Endothelial cell of umbilical vein (primary cell): ENCODE measurements at regions not wholly inside any gene's neighbourhood (a gene's known extent, or its start where the extent isn't known, plus 50 kb on each side); places are given as distances from the start of the nearest gene placed in this dataset.

Source experiments
- BruUV-seq: library from RNA; stranded (reverse); fragments of 400-500 nt; replicated peaks from 2 replicates; lab custom pipeline; 2021; lab: Mats Ljungman, UMichigan
- CTCF ChIA-PET: fragments of 300-600, 350-600 bp; sonication (Branson Sonifier 250); formaldehyde crosslinking; loops from one replicate; lab custom pipeline; 2021; ENCODE audit warnings: antibody characterized with exemption, inconsistent platforms; lab: Charles Lee
- POLR2A ChIA-PET: fragments of 300-600, 350-600 bp; sonication (Branson Sonifier 250); formaldehyde crosslinking; loops from one replicate; lab custom pipeline; 2021; ENCODE audit warnings: antibody characterized with exemption, inconsistent platforms; lab: Charles Lee
- DNase-seq: peaks from one replicate; pipeline ENCODE4 v3.0.0-alpha.2; 2011; ENCODE audit warnings: low read depth, low spot score
- FAIRE-seq: peaks from 2 replicates; lab custom pipeline; 2011; peaks lifted over from hg19 to GRCh38; lab: Jason Lieb, UNC
- H2AFZ ChIP-seq: 2 replicates; pipeline ENCODE4 v1.6.0; 2012; ENCODE audit warnings: low read depth, low read length, control low read depth, inconsistent platforms
- H3K27ac ChIP-seq: 2 replicates; pipeline ENCODE4 v1.5.1; 2011; ENCODE audit warnings: low read depth, mild to moderate bottlenecking, control low read depth, low read length, moderate library complexity; ENCODE audit not compliant: insufficient read depth
- H3K27me3 ChIP-seq, 2 experiments: 2 replicates each; pipeline versions ENCODE4 v1.6.0 to v1.6.1; 2011; ENCODE audit warnings: low read length in 2 of 2, mixed read lengths in 1 of 2; ENCODE audit not compliant: control insufficient read depth in 2 of 2, insufficient read depth in 2 of 2
- H3K36me3 ChIP-seq, 2 experiments: 2 replicates in 1 of 2; 3 replicates in 1 of 2; pipeline ENCODE4 v1.5.1; 2011; ENCODE audit warnings: low read length in 2 of 2, mild to moderate bottlenecking in 1 of 2, moderate library complexity in 1 of 2; ENCODE audit not compliant: control insufficient read depth in 2 of 2, insufficient read depth in 2 of 2; ENCODE audit errors: extremely low read depth in 1 of 2
- H3K4me1 ChIP-seq: 3 replicates; pipeline ENCODE4 v1.5.1; 2011; ENCODE audit warnings: mild to moderate bottlenecking, low read length; ENCODE audit not compliant: control insufficient read depth, insufficient read depth; ENCODE audit errors: extremely low read depth
- H3K4me2 ChIP-seq: 2 replicates; pipeline ENCODE4 v1.6.1; 2011; ENCODE audit warnings: low read length, control low read depth, mixed read lengths; ENCODE audit not compliant: insufficient read depth
- H3K4me3 ChIP-seq, 3 experiments: fragments of 200-600 bp in 1 of 3; sonication (generic), shearing (Covaris generic) in 1 of 3; replicated peaks in 1 of 3; 2 replicates each; pipeline ENCODE4 v1.5.1; 2011 to 2016; ENCODE audit warnings: control low read depth in 3 of 3, low read length in 3 of 3, mild to moderate bottlenecking in 2 of 3, inconsistent platforms in 1 of 3, low read depth in 1 of 3, moderate library complexity in 1 of 3; ENCODE audit not compliant: insufficient read depth in 1 of 3
- H3K79me2 ChIP-seq: 2 replicates; pipeline ENCODE4 v1.6.0; 2012; ENCODE audit warnings: low read length, inconsistent platforms; ENCODE audit not compliant: control insufficient read depth, insufficient read depth
- H3K9ac ChIP-seq: replicated peaks from 2 replicates; pipeline ENCODE3; 2011; ENCODE audit warnings: low read length, control low read depth; ENCODE audit not compliant: insufficient read depth; ENCODE audit errors: extremely low read depth
- H3K9me1 ChIP-seq: replicated peaks from 3 replicates; pipeline ENCODE4 v1.6.0; 2011; ENCODE audit warnings: mild to moderate bottlenecking, low read length; ENCODE audit not compliant: control insufficient read depth, insufficient read depth; ENCODE audit errors: extremely low read depth
- H3K9me3 ChIP-seq: replicated peaks from 2 replicates; pipeline ENCODE4 v1.5.1; 2012; ENCODE audit warnings: low read length, inconsistent platforms; ENCODE audit not compliant: control insufficient read depth, insufficient read depth
- H4K20me1 ChIP-seq: replicated peaks from 2 replicates; pipeline ENCODE3; 2011; ENCODE audit warnings: mild to moderate bottlenecking, low read length; ENCODE audit not compliant: control insufficient read depth, insufficient read depth; ENCODE audit errors: extremely low read depth
- CTCF ChIP-seq, 2 donors: IDR thresholded peaks; 1 replicate in 1 of 2; 2 replicates in 1 of 2; pipeline ENCODE4 v1.5.1; 2011; ENCODE audit warnings: low read length in 2 of 2, mild to moderate bottlenecking in 2 of 2, moderate library complexity in 2 of 2, control low read depth in 1 of 2, inconsistent platforms in 1 of 2, low read depth in 1 of 2; ENCODE audit not compliant: insufficient read depth in 1 of 2; ENCODE audit errors: extremely low read depth in 1 of 2
- EZH2 ChIP-seq: IDR thresholded peaks from 2 replicates; pipeline ENCODE4 v1.6.1; 2012; ENCODE audit warnings: borderline replicate concordance, low read depth, mild to moderate bottlenecking, moderate library complexity, low read length, inconsistent platforms; ENCODE audit not compliant: severe bottlenecking
- FOS ChIP-seq: IDR thresholded peaks from 2 replicates; pipeline ENCODE4 v1.6.1; 2011; ENCODE audit warnings: mild to moderate bottlenecking, low read length, moderate library complexity, borderline replicate concordance; ENCODE audit not compliant: insufficient read depth
- GATA2 ChIP-seq: IDR thresholded peaks from 2 replicates; pipeline ENCODE4 v1.7.0; 2011; ENCODE audit warnings: low read depth, mild to moderate bottlenecking, moderate library complexity, mixed read lengths, low read length; ENCODE audit not compliant: insufficient read length, insufficient read depth
- JUN ChIP-seq: IDR thresholded peaks from 2 replicates; pipeline ENCODE4 v1.6.1; 2011; ENCODE audit warnings: borderline replicate concordance, low read depth; ENCODE audit not compliant: insufficient read length, insufficient read depth
- MAX ChIP-seq: IDR thresholded peaks from 2 replicates; pipeline ENCODE4 v1.6.1; 2011; ENCODE audit not compliant: insufficient read depth, insufficient read length
- MYC ChIP-seq: IDR thresholded peaks from one replicate; pipeline ENCODE4 v1.6.1; 2011; ENCODE audit warnings: mild to moderate bottlenecking, low read depth, low read length
- POLR2A ChIP-seq: IDR thresholded peaks from 2 replicates; pipeline ENCODE4 v1.6.1; 2012; ENCODE audit warnings: low read depth, mild to moderate bottlenecking, control low read depth, low read length
- POLR2AphosphoS5 ChIP-seq: IDR thresholded peaks from 2 replicates; pipeline ENCODE4 v1.6.1; 2012; ENCODE audit warnings: low read depth, mild to moderate bottlenecking, control low read depth, low read length, moderate library complexity; ENCODE audit not compliant: insufficient read depth
- dilution Hi-C: fragments of 300-500 bp; cut with MboI; formaldehyde crosslinking; loops from one replicate; pipeline ENCODE4 v1.15.0; 2019; ENCODE audit warnings: low sequenced_read_pairs; ENCODE audit not compliant: extremely low pct_ligation_motif_present
- intact Hi-C: fragments of 100-400 bp; cut with micrococcal nuclease; formaldehyde crosslinking; loops from one replicate; pipeline ENCODE4 v1.10.0; 2022

- POLR2A ChIA-PET = no interaction called here
- H3K4me2 ChIP-seq = no peak overlapping the region
- CTCF ChIA-PET = no interaction called here
- H3K9ac ChIP-seq = no peak overlapping the region
- FAIRE-seq (no peak), DNase-seq (no peak)
- H3K36me3 ChIP-seq = no peaks in the 10 kb centered on the region
- H4K20me1 ChIP-seq = no peaks in the 10 kb centered on the region
- no peaks in the 10 kb centered on the region for H3K9me3 ChIP-seq
- intact Hi-C loops = no loop called here
- no peak overlapping the region for H3K27ac ChIP-seq
- dilution Hi-C loops = no loop called here
- H3K79me2 ChIP-seq = no peaks in the 10 kb centered on the region
- no peak overlapping the region for H2AFZ ChIP-seq
- H3K9me1 ChIP-seq = no peaks in the 10 kb centered on the region
- no peaks in the 10 kb centered on the region for H3K27me3 ChIP-seq
- H3K4me3 ChIP-seq = no peak overlapping the region
- TF ChIP-seq JUN = no peak
- no peak for TF ChIP-seq MYC
- BruUV-seq = no TSS peak
- no peaks in the 10 kb centered on the region for H3K4me1 ChIP-seq
Measured at GRCh38 chr1:81529014-81529413, 271.7 kb upstream of the ADGRL2 start.

- Histone ChIP-seq H3K79me2 (no peaks in the 10 kb centered on the region), H3K27ac (no peak overlapping the region), H3K9ac (no peak overlapping the region), H3K4me1 (no peaks in the 10 kb centered on the region), H3K4me2 (no peak overlapping the region), H4K20me1 (no peaks in the 10 kb centered on the region), H3K36me3 (no peaks in the 10 kb centered on the region), H3K27me3 (no peaks in the 10 kb centered on the region), H2AFZ (no peak overlapping the region), H3K4me3 (no peak overlapping the region), H3K9me3 (no peaks in the 10 kb centered on the region), H3K9me1 (no peaks in the 10 kb centered on the region)
- ChIA-PET CTCF (no interaction called here), POLR2A (no interaction called here)
- no peak for TF ChIP-seq JUN
- TF ChIP-seq POLR2AphosphoS5 = no peak
- TF ChIP-seq CTCF (IDR thresholded peaks at IDR 0.05; ENCODE audit: extremely low read depth in 1 of 2, insufficient read depth in 1 of 2, low read depth in 1 of 2, low read length in 2 of 2) = no peak
- no peak for TF ChIP-seq EZH2
- no peak for TF ChIP-seq MYC
- no peak for TF ChIP-seq FOS
- TF ChIP-seq POLR2A = no peak
- no peak for TF ChIP-seq MAX
- no peak for TF ChIP-seq GATA2
- BruUV-seq = no TSS peak
- FAIRE-seq (no peak), DNase-seq (no peak)
- dilution Hi-C loops (no loop called here), intact Hi-C loops (no loop called here)
Measured at GRCh38 chr1:81525085-81525484, 275.6 kb upstream of the ADGRL2 start.
